Right cardiac atrium (tissue), 5 donors: ENCODE measurements at regions not wholly inside any gene's neighbourhood (a gene's known extent, or its start where the extent isn't known, plus 50 kb on each side); places are given as distances from the start of the nearest gene placed in this dataset.

Experiments
- ATAC-seq, 2 donors: fragments of 200-7000 bp; cut with Tn5 transposase; one replicate each; pipeline versions ENCODE4 v1.8.0 to v1.9.1; 2020; ENCODE audit warnings: moderate library complexity in 2 of 2, mild to moderate bottlenecking in 1 of 2
- DNase-seq, 3 donors: peaks; one replicate each; pipeline ENCODE4 v3.0.0-alpha.2; 2020
- H3K27ac ChIP-seq: one replicate; pipeline ENCODE4 v1.5.1; 2013; ENCODE audit warnings: mild to moderate bottlenecking, low read length, control low read depth, moderate library complexity
- H3K27me3 ChIP-seq: one replicate; pipeline ENCODE4 v1.6.1; 2013; ENCODE audit not compliant: control insufficient read depth, insufficient read depth
- H3K4me1 ChIP-seq: one replicate; pipeline ENCODE4 v1.6.1; 2013; ENCODE audit warnings: low read length; ENCODE audit not compliant: control insufficient read depth, insufficient read depth
- H3K4me3 ChIP-seq: one replicate; pipeline ENCODE4 v1.5.1; 2013; ENCODE audit warnings: low read length, control low read depth
- H3K9me3 ChIP-seq: one replicate; pipeline ENCODE4 v1.6.1; 2013; ENCODE audit warnings: low read length; ENCODE audit not compliant: control insufficient read depth
- WGBS: extraction: QIAGEN DNeasy Blood & Tissue Kit; methylation state at CpG from one replicate; pipeline ENCODE4 v1.1.7; 2013; 5-methylcytosine and 5-hydroxymethylcytosine counted together
- intact Hi-C, 4 donors: fragments of 100-400 bp; cut with DNase I; formaldehyde crosslinking; loops; one replicate each; pipeline versions ENCODE4 v1.11.0 to v1.14.0; 2022 to 2023
- donor health status: healthy with polysubstance abuse.
- donor health status: DM: no; HTN: yes; CAD: no.
- donor health status: DM: no; HTN: no; CAD: no.
- donor health status: DM: no; HTN: yes; CAD: no; lungs with severe emphysema.
- donor health status: DM: yes; HTN: yes; CAD: no.

DNA sequence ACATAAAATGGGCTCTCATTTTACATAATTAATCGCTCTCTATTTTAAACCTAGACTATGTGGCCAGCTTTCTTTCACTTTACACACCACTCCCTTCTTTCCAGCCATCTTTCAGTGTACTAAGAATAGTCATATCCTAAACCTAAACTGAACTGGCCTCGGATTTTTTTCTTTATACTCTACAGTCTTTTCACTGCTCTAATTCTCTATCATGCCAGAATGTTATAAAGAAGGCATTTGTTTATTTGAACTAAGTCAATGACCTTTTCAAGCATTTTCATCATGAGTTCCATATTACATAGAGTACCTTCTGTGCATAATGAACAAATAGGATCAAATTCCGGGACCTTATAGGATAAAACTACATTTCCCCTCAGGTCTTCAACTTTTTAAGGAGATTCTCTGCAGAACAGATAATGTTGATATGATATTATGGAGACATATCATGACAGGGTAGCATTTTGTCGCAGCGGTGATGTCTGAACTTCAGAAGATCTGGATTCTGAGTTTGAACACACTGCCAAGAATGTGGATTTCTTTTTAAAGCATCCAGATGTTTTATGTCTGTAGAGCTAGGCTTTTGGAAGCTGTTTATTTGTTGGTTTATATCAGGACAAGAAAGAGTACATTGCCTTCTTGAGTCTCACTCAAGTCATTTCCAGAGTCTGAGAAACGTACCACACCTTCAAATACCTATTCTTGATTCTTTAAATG is 1047.3 kb downstream of the MCTP2 start:
- H3K9me3 ChIP-seq: no peaks in the 10 kb centered on the region
- no peaks in the 10 kb centered on the region for H3K4me1 ChIP-seq
- WGBS: 57% methylated on average over 6 of the region's 6 CpGs
- no peak overlapping the region for H3K4me3 ChIP-seq
- H3K27ac ChIP-seq: no peak overlapping the region
- ATAC-seq (peak in 1 of 2 donors; percentile 55), DNase-seq (no peak)
- H3K27me3 ChIP-seq: no peaks in the 10 kb centered on the region
- intact Hi-C loops: no loop called here

DNA sequence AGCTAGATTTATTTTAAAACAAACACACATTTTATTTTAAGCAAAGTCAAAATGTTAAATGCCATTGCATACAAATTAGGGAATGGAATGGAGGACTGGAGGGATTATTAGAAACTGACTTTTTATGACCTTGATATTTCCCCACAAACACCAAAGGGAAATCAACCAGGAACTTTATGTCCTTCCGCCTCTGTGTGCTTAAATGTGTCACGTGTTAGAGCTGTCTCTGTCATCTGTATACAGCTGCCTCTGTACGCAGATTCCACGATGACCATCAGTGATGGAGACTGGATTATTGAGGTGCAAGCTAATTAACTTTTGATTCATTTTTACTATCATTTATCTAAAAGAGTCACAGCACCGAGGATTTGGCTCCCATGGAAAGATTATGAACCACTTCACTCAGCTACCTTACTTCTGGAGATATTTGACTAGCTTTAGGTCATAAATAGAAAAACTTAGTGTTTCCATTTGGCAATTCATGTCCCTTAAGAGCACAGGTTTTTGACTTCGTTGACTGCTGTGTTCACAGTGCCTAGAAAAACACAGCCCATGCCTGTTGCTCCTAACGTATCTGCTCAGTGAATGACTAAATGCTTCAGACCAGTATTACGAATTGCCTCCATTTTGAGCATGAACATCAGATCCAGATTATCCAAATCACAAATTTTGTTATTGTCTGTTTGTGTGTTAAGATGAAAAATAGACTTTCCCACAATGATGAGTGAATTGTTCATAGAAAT is 1048.1 kb downstream of the MCTP2 start:
- H3K4me1 ChIP-seq: no peaks in the 10 kb centered on the region
- no peak overlapping the region for H3K4me3 ChIP-seq
- 77% methylated on average over 8 of the region's 8 CpGs for WGBS
- no peaks in the 10 kb centered on the region for H3K27me3 ChIP-seq
- peak overlapping the region; percentile 50 for H3K27ac ChIP-seq
- H3K9me3 ChIP-seq: no peaks in the 10 kb centered on the region
- no peak for DNase-seq
- intact Hi-C loops: loop anchor here in 2 of 4 donors (10.0 kb wide), 2 partner anchors 1045 to 1065 kb away; no protein-coding TSS in a partner anchor
- peak in 1 of 2 donors; percentile 68 for ATAC-seq

DNA sequence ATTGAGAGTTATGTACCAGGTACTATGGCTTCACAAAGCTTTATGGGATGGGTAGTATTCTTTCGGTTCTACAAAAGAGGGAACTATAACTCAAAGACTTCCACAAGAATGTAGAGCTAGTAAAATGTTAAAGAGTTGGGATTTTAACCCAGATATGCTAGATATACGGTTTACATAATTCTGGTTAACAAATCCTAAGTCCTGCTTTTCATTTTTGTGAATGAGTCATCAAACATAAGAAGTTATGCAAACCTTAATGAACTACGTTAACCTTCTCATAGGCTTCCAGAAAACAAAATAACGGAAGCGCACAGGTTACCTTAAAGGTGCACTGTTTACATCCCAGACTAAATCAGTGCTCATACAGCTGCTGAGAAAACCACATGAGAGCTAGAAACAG is 1049.3 kb downstream of the MCTP2 start:
- Histone ChIP-seq H3K4me1 (no peaks in the 10 kb centered on the region), H3K9me3 (no peaks in the 10 kb centered on the region), H3K4me3 (no peak overlapping the region), H3K27me3 (no peaks in the 10 kb centered on the region), H3K27ac (no peak overlapping the region)
- WGBS: 96% methylated on average over 5 of the region's 5 CpGs
- ATAC-seq: no peak
- intact Hi-C loops: loop anchor here in 2 of 4 donors (10.0 kb wide), 2 partner anchors 1044 to 1064 kb away; no protein-coding TSS in a partner anchor
- DNase-seq: no peak

DNA sequence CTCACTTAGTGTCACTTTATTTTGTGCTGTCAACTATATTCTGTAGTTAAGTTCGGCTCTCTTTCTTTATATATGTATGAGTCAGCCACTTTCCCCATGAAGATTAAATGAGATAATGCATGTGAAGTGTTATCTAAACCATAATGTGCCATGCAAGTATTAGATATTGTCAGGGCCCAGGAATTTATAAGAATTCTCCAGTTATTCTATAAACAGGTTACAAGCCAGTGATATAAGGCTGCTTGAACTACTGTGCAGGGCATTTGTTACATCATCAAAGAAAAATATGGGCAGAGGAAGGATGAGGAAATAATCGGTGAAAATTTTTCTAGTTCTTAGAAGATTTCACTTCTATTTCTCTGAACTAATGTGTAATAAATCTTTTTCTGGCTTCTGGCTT is 1049.0 kb upstream of the NR2F2 start:
- H3K9me3 ChIP-seq: no peaks in the 10 kb centered on the region
- H3K4me1 ChIP-seq: no peaks in the 10 kb centered on the region
- WGBS: 76% methylated on average over 2 of the region's 2 CpGs
- no peak overlapping the region for H3K4me3 ChIP-seq
- ATAC-seq (no peak), DNase-seq (no peak)
- intact Hi-C loops: loop anchor here in 2 of 4 donors (10.0 kb wide), 2 partner anchors 1043 to 1063 kb away; no protein-coding TSS in a partner anchor
- H3K27me3 ChIP-seq: no peaks in the 10 kb centered on the region
- H3K27ac ChIP-seq: no peak overlapping the region

DNA sequence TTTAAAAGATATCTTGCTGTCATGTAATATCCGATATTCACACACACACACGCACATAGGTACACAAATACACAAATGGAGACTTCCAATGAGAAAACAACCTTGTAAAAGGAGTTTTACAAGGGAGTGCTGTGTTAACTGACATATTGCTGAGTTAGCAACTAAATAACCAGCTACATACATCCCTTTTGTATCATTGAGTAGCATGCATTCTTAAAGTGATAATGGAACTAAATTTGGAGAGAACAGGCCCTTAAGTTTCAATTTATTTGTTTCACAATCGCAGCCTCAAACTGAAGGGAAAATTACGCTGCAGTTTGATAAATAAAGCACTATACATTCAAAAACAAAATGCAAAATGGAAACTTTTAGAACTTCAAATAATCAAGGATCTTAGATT is 1046.0 kb upstream of the NR2F2 start:
- intact Hi-C loops: loop anchor here in 2 of 4 donors (10.0 kb wide), 2 partner anchors 1040 to 1060 kb away; no protein-coding TSS in a partner anchor
- no peak for ATAC-seq
- Histone ChIP-seq H3K27me3 (no peaks in the 10 kb centered on the region), H3K4me1 (no peaks in the 10 kb centered on the region), H3K27ac (no peak overlapping the region), H3K4me3 (no peak overlapping the region), H3K9me3 (no peaks in the 10 kb centered on the region)
- no peak for DNase-seq
- WGBS: 84% methylated on average over 4 of the region's 4 CpGs

DNA sequence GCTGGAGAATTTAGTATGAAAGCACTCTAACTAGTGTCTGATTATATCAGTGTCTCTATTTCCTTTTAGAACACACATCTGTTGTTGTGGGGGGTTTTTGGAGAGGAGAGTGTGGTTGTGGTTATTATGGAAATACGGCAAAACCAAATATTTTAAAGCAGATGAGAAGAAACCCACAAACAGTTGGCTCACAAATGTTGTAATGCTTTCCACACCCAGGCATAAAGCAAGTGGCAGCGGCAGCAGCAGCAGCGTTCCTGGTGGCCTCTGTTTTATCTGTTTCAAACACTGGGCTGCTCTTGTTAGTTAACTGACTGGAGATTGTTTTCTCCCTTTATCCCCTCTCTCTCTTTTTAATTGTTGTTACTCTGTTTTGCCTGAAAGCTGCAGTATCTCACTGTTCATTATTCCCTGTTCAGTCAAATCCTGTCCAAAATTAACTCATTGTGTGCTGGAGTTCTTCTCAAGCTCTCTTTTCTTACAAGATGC is 1045.5 kb upstream of the NR2F2 start:
- H3K4me3 ChIP-seq: no peak overlapping the region
- no peaks in the 10 kb centered on the region for H3K27me3 ChIP-seq
- no peaks in the 10 kb centered on the region for H3K9me3 ChIP-seq
- intact Hi-C loops: loop anchor here in 2 of 4 donors (10.0 kb wide), 2 partner anchors 1040 to 1060 kb away; no protein-coding TSS in a partner anchor
- no peaks in the 10 kb centered on the region for H3K4me1 ChIP-seq
- whole genome bisulfite sequencing: 21% methylated on average over 3 of the region's 3 CpGs
- H3K27ac ChIP-seq: no peak overlapping the region
- ATAC-seq (peak; percentile 40 to 68), DNase-seq (no peak)

DNA sequence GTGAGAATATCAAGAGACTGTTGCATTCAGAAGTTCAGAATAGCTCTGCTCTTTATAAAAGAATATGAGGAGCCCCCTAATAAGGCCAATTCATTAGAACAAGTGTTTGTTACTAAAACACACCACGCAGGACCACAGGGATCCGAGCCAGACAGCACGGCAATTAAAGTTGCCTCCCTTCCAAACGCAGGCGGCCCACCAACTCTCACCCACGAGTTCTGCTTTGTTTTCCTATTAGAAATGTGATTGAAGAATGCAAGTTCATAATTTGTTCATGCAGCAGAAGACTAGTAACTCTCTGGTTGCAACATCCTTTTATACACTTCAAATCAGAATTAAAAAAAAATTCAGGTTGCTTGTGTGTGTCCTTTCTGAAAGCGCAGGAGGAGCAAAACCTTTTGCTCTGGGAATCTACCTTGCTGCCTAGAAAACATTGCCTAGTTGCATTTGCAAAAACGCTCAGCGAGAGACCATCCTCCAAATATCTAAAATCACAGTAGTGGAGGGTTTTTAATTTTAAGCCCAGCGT is 1044.1 kb upstream of the NR2F2 start:
- H3K27ac ChIP-seq: no peak overlapping the region
- DNase-seq: no peak
- H3K4me3 ChIP-seq: no peak overlapping the region
- H3K9me3 ChIP-seq: no peaks in the 10 kb centered on the region
- 61% methylated on average over 10 of the region's 10 CpGs for WGBS
- ATAC-seq: no peak
- intact Hi-C loops: loop anchor here in 2 of 4 donors (10.0 kb wide), 2 partner anchors 1038 to 1058 kb away; no protein-coding TSS in a partner anchor
- no peaks in the 10 kb centered on the region for H3K4me1 ChIP-seq
- H3K27me3 ChIP-seq: no peaks in the 10 kb centered on the region

DNA sequence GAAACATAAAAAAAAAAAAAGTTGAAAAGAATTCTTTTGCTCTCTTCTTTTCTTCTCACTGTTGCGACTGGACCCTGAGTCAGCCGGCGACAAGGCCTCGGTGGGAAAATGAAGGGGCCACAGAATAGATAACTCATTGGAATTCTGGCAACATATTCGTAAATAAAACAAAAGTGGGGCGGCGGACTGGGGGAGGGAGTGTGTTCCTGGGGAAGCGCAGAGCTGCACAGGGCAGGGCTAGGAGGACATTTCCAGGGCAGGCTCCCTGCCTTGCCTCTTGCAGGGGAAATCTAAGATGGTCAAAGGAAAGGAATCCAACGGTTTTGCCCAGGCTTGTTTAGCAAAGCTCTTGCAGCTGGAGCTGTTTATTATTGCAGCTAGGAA is 1042.8 kb upstream of the NR2F2 start:
- intact Hi-C loops: loop anchor here in 2 of 4 donors (10.0 kb wide), 2 partner anchors 1037 to 1057 kb away; no protein-coding TSS in a partner anchor
- Histone ChIP-seq H3K9me3 (no peaks in the 10 kb centered on the region), H3K27me3 (no peaks in the 10 kb centered on the region), H3K27ac (peak overlapping the region; percentile 61), H3K4me3 (no peak overlapping the region), H3K4me1 (no peaks in the 10 kb centered on the region)
- WGBS: 61% methylated on average over 9 of the region's 9 CpGs
- peak; percentile 47 to 76 for ATAC-seq
- DNase-seq: peak in 2 of 3 donors; percentile 16 to 64

DNA sequence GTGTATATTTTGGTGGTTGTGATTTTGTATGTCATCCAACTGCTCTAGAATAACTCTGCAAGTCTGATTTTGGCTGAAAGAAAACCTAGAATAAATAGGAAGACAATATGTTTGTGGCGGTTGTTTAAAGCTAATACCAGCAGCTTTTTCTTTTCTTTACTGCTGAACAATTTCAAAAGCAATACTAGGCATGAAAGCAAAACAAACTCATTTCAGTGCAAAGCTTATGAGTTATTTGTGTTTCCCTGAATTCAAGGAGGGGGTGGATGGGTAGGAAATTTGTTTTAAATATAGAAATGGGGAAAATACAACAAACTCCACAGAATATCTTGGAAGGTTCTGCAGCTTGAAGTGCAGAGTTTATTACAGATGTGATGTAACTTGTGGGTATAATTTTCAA is 1041.9 kb upstream of the NR2F2 start:
- intact Hi-C loops: loop anchor here in 2 of 4 donors (10.0 kb wide), 2 partner anchors 1036 to 1056 kb away; no protein-coding TSS in a partner anchor
- whole genome bisulfite sequencing: 86% methylated on average over 1 of the region's 1 CpG
- H3K27me3 ChIP-seq: no peaks in the 10 kb centered on the region
- no peaks in the 10 kb centered on the region for H3K9me3 ChIP-seq
- H3K27ac ChIP-seq: no peak overlapping the region
- H3K4me3 ChIP-seq: no peak overlapping the region
- H3K4me1 ChIP-seq: no peaks in the 10 kb centered on the region
- DNase-seq: no peak
- no peak for ATAC-seq

DNA sequence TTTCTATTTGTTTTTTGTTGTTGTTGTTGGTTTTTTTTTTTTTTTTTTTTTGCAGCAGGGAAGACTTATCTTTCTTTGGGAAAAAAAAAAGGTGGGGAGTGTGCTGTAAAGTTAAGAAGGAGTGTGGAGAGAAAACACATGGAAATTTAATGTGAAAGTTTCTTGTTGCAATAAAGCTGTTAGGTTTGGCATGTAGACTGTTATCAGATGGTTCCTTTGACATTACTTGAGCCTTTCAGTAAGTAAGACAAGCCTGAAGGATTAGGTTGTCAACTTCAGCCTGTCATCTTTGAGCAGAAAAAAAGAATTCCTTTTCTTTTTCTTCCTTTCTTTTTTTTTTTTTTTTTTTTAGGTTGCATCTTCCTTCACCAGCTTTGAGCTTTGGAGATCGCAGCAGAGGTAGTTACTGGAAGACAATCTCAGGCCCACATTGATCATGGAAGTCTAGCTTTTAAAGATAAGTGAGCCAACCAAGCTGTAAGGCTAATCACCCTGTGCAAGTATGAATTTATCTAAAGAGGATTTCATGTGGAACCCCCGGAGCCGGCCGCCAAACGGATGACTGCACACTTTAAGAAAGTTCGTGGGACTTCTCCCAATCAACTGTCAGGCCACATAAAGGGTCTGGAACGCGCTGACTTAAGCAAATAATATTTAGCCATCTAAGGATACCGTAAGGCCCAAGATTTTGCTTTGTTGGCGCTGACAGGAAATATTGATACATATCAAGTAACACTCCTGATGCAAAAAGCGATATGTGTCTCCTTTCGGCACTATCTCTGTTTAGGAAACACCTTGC is 1040.1 kb upstream of the NR2F2 start:
- H3K4me1 ChIP-seq: no peaks in the 10 kb centered on the region
- intact Hi-C loops: no loop called here
- DNase-seq: no peak
- no peak overlapping the region for H3K4me3 ChIP-seq
- no peaks in the 10 kb centered on the region for H3K27me3 ChIP-seq
- H3K9me3 ChIP-seq: no peaks in the 10 kb centered on the region
- WGBS: 74% methylated on average over 12 of the region's 12 CpGs
- ATAC-seq: no peak
- no peak overlapping the region for H3K27ac ChIP-seq
